ENCODE measurements at regions not wholly inside any gene's neighbourhood (a gene's known extent, or its start where the extent isn't known, plus 50 kb on each side); places are given as distances from the start of the nearest gene placed in this dataset.

DNA sequence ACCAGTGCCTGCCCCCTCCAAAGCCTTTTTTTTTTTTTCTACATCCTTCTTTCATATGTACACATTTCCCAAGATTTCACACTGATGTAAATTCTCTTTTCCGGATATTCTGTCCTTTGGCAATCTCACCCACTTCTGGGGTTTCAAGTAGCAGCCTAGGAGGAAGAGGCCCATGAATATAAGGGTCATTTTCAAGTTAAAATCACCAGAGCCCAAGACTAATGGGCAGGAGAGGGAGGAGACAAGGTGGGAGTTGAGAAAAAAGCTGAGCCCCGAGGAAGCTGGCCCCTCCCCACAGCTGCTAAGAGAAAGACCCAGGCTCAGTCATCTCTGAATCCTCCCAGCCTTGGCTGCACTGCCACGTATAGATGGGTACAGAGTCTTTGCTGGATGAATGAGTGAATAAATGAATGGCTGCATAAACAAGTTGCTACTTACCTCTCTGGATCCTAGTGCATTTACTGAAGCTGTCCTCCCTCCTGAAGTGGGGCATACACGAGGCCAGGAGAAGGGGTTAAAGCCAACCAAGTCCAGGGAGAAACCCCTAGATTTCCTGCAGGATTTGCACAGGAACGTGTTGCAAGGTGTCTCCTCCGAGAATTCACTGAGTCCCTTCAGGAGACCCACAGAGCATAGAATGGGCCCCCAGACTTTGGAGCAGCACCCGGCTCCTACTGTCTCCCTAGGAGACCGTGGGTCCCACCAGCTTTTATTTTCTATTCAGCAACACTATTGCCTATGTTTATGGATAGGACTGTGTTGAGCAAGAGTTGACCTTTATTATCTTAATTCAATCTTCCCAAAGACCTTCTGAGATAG is 100.8 kb upstream of the LIPC start:
- peaks cover 11 to 43% (median 31%) of the 10 kb centered on the region in 4 donors for H3K4me1 ChIP-seq (ENCODE audit: control insufficient read depth in 4 of 4, insufficient read depth in 4 of 4, low read length in 3 of 4)
- H3K27me3 ChIP-seq (ENCODE audit: control insufficient read depth in 4 of 4, insufficient read depth in 4 of 4, low read length in 3 of 4): no peaks in the 10 kb centered on the region
- 34% methylated on average over 8 of the region's 8 CpGs for WGBS
- peak overlapping the region; percentile 68 to 89 for H3K9ac ChIP-seq (ENCODE audit: low read depth in 1 of 2, low read length in 2 of 2)
- no peak for DNase-seq (ENCODE audit: low spot score)
- no peaks in the 10 kb centered on the region for H3K9me3 ChIP-seq (ENCODE audit: control insufficient read depth in 4 of 4, low read length in 3 of 4)
- no peak for TF ChIP-seq FOXA2 (IDR thresholded peaks at IDR 0.05)
- TF ChIP-seq GABPA (IDR thresholded peaks at IDR 0.05 in 1 of 2, conservative IDR thresholded peaks at IDR 0.05 in 1 of 2): no peak
- TF ChIP-seq, protein P1, sequence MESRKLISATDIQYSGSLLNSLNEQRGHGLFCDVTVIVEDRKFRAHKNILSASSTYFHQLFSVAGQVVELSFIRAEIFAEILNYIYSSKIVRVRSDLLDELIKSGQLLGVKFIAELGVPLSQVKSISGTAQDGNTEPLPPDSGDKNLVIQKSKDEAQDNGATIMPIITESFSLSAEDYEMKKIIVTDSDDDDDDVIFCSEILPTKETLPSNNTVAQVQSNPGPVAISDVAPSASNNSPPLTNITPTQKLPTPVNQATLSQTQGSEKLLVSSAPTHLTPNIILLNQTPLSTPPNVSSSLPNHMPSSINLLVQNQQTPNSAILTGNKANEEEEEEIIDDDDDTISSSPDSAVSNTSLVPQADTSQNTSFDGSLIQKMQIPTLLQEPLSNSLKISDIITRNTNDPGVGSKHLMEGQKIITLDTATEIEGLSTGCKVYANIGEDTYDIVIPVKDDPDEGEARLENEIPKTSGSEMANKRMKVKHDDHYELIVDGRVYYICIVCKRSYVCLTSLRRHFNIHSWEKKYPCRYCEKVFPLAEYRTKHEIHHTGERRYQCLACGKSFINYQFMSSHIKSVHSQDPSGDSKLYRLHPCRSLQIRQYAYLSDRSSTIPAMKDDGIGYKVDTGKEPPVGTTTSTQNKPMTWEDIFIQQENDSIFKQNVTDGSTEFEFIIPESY (IDR thresholded peaks at IDR 0.05): no peak
- no peak for TF ChIP-seq EGR1 (IDR thresholded peaks at IDR 0.05; ENCODE audit: low read depth in 2 of 2)
- no peak for TF ChIP-seq HNF4G (IDR thresholded peaks at IDR 0.05)
- TF ChIP-seq, protein P2, sequence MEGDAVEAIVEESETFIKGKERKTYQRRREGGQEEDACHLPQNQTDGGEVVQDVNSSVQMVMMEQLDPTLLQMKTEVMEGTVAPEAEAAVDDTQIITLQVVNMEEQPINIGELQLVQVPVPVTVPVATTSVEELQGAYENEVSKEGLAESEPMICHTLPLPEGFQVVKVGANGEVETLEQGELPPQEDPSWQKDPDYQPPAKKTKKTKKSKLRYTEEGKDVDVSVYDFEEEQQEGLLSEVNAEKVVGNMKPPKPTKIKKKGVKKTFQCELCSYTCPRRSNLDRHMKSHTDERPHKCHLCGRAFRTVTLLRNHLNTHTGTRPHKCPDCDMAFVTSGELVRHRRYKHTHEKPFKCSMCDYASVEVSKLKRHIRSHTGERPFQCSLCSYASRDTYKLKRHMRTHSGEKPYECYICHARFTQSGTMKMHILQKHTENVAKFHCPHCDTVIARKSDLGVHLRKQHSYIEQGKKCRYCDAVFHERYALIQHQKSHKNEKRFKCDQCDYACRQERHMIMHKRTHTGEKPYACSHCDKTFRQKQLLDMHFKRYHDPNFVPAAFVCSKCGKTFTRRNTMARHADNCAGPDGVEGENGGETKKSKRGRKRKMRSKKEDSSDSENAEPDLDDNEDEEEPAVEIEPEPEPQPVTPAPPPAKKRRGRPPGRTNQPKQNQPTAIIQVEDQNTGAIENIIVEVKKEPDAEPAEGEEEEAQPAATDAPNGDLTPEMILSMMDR (IDR thresholded peaks at IDR 0.05; ENCODE audit: low read depth, low read length, missing input control): no peak
- no peak for TF ChIP-seq YY1 (IDR thresholded peaks at IDR 0.05)
- TF ChIP-seq RXRA (IDR thresholded peaks at IDR 0.05): no peak
- TF ChIP-seq, protein P3, sequence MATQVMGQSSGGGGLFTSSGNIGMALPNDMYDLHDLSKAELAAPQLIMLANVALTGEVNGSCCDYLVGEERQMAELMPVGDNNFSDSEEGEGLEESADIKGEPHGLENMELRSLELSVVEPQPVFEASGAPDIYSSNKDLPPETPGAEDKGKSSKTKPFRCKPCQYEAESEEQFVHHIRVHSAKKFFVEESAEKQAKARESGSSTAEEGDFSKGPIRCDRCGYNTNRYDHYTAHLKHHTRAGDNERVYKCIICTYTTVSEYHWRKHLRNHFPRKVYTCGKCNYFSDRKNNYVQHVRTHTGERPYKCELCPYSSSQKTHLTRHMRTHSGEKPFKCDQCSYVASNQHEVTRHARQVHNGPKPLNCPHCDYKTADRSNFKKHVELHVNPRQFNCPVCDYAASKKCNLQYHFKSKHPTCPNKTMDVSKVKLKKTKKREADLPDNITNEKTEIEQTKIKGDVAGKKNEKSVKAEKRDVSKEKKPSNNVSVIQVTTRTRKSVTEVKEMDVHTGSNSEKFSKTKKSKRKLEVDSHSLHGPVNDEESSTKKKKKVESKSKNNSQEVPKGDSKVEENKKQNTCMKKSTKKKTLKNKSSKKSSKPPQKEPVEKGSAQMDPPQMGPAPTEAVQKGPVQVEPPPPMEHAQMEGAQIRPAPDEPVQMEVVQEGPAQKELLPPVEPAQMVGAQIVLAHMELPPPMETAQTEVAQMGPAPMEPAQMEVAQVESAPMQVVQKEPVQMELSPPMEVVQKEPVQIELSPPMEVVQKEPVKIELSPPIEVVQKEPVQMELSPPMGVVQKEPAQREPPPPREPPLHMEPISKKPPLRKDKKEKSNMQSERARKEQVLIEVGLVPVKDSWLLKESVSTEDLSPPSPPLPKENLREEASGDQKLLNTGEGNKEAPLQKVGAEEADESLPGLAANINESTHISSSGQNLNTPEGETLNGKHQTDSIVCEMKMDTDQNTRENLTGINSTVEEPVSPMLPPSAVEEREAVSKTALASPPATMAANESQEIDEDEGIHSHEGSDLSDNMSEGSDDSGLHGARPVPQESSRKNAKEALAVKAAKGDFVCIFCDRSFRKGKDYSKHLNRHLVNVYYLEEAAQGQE (IDR thresholded peaks at IDR 0.05): no peak
- TF ChIP-seq FOXA1 (IDR thresholded peaks at IDR 0.05): no peak
- TF ChIP-seq, protein P4, sequence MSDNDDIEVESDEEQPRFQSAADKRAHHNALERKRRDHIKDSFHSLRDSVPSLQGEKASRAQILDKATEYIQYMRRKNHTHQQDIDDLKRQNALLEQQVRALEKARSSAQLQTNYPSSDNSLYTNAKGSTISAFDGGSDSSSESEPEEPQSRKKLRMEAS (IDR thresholded peaks at IDR 0.05): no peak
- no peak for TF ChIP-seq NR2F2 (IDR thresholded peaks at IDR 0.05)
- TF ChIP-seq RAD21 (IDR thresholded peaks at IDR 0.05): no peak
- no peak for TF ChIP-seq JUND (IDR thresholded peaks at IDR 0.05)
- TF ChIP-seq, protein P5, sequence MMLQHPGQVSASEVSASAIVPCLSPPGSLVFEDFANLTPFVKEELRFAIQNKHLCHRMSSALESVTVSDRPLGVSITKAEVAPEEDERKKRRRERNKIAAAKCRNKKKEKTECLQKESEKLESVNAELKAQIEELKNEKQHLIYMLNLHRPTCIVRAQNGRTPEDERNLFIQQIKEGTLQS (IDR thresholded peaks at IDR 0.05): no peak
- TF ChIP-seq HNF4A (conservative IDR thresholded peaks at IDR 0.05): no peak
- no peak for TF ChIP-seq TAF1 (conservative IDR thresholded peaks at IDR 0.05)
- TF ChIP-seq SP1 (IDR thresholded peaks at IDR 0.05): no peak
- no peaks in the 10 kb centered on the region for H3K36me3 ChIP-seq (ENCODE audit: control insufficient read depth in 4 of 4, insufficient read depth in 3 of 4, low read depth in 1 of 4, low read length in 3 of 4)
- peak overlapping the region; percentile 80 to 99 for H3K27ac ChIP-seq (ENCODE audit: low read depth in 1 of 2, low read length in 2 of 2)
- H3K4me3 ChIP-seq (ENCODE audit: low read depth in 1 of 3, low read length in 3 of 3): peak overlapping the region; percentile 7 to 28 (median 26)

All from liver (tissue), 8 donors.